NCI-H1105 (cell line): ENCODE measurements at regions not wholly inside any gene's neighbourhood (a gene's known extent, or its start where the extent isn't known, plus 50 kb on each side); places are given as distances from the start of the nearest gene placed in this dataset.
A peak's percentile ranks its signal among the peaks of the same experiment; 100 is the strongest.
"Not testable (repeated sequence)": the region's sequence is repeated elsewhere in the genome, so short reads cannot be mapped to it uniquely, and the experiment has no call there.

Experiments used
- DNase-seq: peaks from one replicate; lab custom pipeline; 2025; lab: John Stamatoyannopoulos, UW

DNA sequence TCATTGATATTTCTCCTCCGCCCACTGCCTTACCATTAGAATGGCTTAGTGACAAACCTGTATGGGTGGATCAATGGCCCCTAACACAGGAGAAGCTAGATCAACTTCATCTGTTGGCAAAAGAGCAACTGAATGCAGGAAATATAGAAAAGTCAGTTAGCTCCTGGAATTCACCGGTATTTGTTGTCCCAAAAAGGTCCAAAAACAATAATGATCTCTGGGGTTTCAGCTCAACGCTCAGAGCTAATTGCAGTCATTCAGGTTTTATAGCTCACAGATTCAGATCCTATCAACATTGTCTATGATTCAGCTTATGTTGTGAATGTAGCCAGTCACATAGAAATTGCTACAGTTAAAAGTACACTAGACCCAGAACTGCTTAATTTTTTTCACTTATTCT, 124.0 kb upstream of the ZCCHC13 start:
- no peak for DNase-seq

DNA sequence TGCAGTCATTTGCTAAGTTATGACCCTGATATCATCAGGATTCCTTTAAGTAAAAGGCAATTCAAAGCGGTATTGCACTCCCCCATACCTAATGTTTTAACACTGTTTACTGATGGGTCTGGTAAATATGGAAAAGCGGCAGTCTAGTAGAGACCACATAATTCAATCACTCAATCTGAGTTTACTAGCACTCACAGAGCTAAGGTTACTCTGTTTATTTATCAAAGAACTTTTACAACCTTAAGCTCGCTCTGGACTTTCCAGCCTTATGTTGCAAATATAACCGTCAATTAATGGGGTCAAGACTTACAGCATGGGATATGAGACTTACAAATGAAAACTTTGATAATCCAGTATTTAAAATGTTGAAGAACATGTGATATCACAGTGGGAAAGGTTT, 124.5 kb upstream of the ZCCHC13 start:
- DNase-seq = no peak

DNA sequence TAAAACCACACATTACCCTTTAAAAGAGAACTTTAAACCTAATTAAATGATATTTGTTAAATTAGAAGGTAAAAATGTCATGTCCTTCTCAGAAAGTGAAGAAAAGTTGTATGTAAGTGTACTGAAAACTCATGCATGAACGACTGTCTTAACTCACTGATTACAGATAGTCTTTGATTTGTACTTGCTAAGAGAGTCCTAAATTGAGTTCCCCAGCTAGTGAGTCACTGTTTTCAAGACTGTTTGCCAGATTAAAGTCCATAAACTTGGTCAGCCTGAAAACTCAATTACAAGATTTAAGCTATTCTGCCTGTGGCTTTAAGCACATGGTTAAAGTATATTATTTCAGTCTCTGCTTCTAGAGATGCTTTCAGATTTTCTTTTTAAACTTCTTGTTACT, 124.9 kb upstream of the ZCCHC13 start:
- no peak for DNase-seq

DNA sequence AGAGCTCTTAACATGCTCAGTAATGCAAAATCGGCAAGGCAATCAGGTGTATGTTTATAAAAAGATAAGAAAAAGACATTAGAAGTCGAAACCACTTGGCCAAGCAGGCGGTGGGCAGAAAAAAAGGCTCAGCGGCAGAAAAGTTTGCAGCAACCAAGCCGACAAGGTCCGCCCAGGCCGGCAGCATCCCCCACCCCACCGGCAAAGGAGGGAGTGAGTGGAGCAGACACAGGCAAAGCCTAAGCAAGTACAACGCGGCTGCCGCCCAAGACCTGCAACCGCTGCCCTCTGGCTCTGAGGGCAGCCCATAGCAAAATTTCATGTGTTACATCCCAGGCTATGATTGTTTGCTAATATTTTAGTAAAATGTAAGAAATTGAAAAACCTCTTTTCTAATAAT, 125.4 kb upstream of the ZCCHC13 start:
- DNase-seq = no peak

DNA sequence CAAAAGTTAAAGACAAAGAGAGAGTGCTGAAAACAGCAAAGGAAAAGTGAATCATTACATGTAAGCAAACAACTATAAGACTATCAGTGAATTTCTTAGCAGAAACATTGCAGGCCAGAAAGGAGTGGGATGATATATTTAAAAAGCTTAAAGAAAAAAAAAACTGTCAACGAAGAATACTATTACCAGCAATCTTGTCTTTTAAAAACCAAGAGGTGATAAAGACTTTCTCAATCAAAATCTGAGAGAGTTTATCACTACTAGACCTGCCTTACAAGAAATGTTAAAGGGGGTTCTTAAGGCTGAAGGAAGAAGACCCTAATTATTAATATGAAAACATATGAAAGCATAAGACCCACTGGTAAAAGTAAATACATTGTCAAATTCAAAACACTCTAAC, 132.5 kb upstream of the ZCCHC13 start:
- no peak for DNase-seq

DNA sequence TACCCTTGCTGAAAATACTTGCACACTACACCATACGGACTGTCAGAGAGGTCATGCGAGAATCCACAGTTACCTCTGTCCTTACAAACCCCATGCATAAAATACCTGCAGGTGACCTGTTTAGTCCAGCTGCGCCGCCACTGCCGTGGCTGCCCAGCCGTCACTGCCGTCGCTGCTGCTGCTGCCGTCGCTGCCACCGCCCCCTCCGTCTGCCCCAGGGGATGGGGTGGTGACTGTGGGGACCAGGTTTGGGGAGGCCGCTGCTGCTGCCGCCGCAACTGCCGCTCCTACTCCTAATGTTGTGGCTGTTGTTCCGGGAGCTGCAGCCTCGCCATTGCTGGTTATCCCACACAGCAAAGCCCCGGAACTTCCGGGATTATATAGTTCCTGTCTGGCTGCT, 141.8 kb upstream of the ZCCHC13 start:
- no peak for DNase-seq

DNA sequence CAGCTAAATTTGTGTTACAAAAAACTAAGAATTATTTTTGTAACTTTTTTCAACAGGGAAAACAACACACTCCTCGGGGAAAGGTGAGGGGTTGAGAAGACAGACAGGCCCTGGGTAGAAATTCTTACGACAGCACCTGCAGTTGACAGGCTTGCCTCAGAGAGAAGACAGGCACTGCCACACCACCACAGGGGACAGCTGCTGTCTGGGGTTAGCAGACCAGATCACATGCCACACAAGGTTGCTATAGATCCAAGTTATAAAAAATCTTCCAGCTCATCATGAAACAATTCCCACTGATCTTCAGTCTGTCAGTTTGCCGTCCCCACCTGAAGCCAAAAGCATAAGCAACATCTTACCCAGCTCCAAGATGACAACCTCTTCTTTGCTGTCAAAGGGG, 143.2 kb upstream of the ZCCHC13 start:
- DNase-seq = no peak

DNA sequence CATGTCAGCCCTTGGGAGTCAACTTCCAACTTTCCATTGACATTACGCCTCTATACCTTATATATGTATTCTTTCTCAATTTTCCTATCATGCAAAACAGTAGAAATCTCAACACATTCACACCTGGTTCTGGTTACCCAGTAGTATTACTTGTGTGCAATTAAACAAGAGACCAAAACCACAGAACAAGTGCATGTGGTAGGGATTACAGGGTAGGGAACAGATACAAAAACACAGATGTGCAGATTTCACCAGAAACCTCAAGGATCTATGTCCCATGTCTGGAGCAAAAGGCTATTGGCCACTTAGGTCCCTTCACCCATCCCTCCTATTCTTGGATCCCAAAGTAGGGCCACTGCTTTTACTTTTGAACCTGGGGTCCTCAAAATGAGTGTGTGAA, 143.6 kb upstream of the ZCCHC13 start:
- no peak for DNase-seq

DNA sequence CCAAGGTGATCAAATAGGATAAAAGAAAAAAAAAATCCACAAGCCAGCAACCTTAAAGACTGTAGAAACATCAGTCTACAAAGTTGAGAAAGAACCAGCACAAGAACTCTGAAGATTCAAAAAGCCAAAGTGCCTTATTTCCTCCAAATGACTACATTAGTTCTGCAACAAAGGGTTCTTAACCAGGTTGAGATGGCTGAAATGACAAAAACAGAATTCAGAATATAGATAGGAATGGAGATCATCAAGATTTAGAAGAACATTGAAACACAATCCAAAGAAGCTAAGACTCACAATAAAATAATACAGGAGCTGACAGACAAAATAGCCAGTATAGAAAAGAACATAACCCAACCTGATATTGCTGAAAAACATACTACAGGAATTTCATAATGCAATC, 156.5 kb upstream of the ZCCHC13 start:
- DNase-seq = no peak

DNA sequence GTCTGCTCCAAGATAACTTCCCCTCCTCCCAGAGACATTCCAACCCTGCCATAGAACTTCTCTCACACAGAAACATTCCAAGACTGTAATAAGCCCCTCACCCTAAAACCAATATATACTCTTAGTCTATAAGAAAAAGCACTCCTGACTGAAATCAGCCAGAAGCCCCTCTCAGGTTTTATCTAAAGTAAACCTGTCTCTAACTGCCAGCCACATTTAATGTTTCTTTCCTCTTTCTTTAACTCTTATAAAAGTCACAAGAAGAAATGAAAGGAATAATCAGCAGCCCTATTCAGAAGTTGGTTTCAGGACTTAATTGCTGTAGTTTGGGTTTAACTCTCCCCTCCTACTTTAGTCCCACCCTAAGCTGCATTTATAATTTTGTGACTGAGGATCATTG, 165.0 kb upstream of the ZCCHC13 start:
- no peak for DNase-seq

DNA sequence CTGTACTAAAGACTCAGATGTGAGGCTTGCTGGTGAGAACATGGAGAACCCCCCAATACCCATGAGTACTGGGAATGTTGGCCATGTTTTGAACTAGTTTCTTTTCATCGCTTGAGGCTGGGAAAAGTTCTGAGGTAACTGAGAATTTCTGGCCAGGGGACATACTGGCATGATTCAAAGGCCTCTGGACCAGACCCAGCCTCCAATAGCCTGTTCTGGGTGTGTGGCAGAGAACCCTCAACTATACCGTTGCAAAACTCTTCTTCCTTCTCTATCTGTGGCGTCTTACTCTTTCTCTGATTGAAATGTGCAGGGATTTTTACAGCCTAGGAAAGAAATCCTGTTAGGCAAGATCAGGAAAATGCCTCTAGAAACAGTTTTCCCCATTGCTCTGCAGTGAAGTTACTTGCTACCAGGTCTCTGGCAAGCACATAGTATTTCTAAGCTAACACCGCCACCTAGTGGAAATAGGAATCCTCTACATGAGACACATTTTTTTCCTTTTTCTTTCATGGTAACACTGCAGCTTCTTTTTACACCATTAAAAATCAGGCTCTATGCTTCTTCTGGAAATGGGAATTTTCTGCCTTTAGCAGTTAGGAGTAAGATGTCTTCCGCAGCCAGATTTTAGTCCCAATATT, 170.7 kb upstream of the ZCCHC13 start:
- DNase-seq = peak; percentile 11

DNA sequence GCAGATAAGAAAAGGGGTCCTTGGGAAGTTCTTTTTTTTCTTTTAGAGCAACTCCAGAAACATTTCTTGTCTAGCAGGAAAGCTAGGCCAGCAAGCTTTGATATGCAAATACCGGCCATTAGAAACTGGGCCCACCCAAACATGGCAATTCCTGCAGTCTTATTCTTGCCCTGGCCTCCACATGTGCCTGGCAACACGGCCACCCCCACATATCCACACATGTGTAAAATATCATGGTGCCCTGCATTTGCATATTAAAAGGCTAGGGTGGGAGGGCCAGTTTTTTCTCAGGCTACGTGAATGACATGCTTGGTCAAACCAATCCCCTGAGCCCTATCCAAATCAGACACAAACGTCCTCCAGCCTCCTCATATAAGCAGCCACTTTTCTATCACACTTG, 171.7 kb upstream of the ZCCHC13 start:
- DNase-seq = no peak

DNA sequence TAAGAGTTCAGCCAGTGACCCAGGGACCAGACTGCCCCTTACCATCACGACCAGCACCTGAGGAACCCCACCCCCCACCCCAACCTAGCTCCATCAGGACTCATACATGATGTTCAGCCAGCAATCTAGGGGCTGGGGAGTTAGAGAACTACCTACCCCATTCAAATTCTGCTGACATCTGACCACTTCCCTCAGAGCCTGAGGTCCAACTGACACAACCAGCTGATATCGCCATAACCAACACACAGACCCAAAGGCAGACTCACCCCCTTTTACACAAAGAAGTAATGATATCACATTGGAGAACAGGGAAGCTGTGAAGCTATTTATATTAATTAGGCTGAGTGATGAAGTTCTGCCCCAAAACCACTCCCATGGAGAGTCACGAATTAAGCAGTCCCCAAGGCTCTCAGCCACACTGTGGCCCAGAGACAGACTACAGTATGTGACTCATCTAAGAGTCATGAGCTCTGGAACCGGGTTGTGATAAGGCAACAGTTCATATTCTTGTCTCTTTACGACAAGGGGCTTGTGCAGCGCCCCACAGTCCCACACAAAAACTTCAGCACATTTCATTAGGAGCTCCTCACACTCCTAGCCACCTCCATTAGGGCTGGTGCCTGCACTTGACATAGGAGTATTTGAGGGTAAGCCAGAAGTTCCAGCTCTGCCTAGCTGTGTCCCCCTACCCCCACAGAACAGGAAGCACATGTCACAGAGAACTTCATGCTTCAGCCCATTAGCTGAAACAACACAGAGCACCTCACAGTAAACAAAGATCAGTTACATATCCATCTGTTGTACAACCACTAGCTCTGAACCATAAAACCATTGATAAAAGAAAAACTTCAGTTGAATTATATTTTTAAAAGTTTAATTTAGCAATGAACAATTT, 184.7 kb upstream of the ZCCHC13 start:
- DNase-seq = no peak

DNA sequence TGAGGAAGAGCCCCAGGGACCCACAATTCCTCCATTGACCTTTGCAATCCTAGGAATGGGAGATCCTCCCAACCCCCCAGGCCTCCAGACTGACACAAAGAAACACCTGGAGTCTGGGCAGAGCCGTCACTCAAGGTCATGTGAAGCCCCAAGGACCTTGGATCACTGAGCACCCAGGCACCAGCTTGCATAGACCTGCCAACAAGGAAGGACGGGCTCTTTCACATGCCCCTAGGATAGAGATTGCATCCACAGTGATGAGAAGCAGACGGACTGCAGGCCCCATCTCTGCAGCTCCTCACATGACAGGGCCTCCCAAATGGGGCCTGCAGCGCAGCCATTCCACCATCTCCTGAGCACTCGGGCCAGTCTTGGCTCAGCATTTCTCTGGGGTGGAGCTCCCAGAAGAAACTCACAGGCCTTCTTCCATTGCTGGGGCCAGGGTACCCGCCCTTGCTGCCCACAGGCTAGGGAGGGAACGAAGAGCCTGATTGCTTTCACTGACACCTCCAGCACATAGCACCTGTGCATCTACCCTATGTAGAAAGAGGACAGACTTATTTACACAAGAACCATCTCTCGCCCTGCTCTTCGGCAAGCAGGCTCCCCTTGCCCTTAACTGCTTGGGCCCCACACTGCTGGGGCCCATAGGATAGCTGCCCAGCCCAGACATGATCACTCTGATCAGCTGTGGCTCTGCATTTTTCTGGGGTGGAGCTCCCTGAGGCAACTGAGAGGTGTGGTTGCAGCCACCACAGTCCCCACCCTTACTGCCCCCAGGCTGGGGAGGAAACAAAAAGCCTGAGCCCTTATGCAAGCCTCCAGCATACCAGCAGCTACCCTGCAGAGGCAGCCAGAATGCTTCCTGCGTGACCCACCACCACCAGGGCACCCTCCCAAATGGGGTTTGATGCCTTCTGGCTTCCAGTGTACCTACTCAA, 185.7 kb upstream of the ZCCHC13 start:
- DNase-seq = no peak

DNA sequence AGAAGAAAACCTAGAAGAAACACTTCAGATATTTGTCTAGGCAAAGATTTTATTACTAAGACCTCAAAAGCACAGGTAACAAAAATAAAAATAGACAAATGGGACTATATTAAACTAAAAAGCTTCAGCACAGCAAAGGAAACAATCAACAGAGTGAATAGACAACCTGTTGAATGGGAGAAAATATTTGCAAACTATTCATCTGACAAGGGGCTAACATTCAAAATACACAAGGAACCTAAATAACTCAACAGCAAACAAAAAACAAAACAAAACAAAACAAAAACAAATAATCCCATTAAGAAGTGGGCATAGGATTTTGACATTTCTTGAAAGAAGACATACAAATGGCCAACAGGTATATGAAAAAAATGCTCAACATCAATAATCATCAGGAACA, 192.7 kb upstream of the ZCCHC13 start:
- DNase-seq = no peak

DNA sequence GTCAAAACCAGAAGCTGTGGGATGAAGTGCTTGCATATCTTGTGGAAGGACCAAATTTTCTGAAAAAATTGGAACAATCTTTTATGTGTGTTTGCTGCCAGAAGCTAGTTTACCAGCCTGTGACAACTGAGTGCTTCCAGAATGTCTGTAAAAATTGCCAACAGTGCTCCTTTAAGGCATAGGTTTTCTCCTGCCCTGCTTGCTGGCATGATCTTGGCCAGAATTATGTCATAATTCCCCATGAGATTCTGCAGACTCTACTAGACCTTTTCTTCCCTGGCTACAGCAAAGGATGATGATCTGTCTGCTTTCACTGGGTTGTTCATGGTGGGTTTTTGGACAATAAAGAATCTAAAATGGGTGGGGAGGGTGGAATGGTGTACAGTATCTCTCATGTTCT, 196.3 kb upstream of the ZCCHC13 start:
- no peak for DNase-seq

DNA sequence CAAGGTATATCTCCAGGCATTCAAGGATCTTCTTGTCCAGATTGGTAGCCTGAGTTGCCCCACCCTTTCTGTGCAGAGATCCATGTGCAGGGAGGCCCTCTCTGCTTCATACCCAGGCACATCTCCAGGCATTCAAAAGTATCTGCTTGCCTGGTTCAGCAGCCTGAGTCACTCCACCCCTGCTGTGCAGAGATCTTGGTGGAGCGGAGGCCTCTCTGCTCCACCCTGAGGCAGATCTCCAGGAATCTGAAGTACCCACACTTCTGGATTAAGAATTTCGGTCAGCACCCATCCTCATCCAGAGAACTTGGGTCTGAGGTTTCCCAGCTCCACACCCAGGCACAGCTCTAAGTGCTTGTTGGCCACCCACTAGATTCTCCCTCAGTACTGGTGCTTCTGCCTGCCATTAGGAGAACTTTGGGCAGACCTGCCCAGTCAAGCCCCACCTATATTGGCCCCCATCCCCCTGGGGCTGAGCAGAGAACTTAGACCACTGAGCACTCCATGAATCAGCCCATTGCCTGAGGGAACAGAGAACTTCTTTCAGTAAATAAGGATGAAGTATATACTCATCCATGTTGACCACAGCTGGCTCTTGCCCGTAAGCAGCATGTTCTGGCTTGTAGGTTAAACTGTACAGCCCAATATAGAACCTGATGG, 199.5 kb upstream of the ZCCHC13 start:
- no peak for DNase-seq

DNA sequence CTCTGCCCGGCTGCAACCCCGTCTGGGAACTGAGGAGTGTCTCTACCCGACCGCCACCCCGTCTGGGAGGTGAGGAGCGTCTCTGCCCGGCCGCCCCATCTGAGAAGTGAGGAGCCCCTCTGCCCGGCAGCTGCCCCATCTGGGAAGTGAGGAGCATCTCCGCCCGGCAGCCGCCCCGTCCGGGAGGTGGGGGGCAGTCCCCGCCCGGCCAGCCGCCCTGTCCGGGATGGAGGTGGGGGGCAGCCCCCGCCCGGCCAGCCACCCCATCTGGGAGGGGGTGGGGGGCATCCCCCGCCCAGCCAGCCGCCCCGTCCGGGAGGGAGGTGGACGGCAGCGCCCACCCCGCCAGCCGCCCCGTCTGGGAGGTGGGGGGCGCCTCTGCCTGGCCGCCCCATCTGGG, 205.6 kb upstream of the ZCCHC13 start:
- not testable (repeated sequence) for DNase-seq

DNA sequence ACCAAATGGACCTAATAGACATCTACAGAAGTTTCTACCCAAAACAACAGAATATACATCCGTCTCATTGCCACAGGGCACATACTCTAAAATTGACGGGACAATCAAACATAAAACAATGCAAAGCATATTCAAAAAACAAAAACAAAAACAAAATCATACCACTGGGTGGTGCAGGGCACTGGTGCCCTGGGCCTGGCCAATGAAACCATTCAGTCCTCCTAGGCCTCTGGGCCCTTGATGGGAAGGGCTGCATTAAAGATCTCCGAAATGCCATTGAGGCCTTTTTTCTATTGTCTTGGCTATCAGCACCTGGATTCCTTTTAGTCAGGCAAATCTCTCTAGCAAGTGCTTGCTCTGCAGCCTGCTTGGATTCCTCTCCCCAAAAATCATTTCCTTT, 213.9 kb upstream of the ZCCHC13 start:
- no peak for DNase-seq

DNA sequence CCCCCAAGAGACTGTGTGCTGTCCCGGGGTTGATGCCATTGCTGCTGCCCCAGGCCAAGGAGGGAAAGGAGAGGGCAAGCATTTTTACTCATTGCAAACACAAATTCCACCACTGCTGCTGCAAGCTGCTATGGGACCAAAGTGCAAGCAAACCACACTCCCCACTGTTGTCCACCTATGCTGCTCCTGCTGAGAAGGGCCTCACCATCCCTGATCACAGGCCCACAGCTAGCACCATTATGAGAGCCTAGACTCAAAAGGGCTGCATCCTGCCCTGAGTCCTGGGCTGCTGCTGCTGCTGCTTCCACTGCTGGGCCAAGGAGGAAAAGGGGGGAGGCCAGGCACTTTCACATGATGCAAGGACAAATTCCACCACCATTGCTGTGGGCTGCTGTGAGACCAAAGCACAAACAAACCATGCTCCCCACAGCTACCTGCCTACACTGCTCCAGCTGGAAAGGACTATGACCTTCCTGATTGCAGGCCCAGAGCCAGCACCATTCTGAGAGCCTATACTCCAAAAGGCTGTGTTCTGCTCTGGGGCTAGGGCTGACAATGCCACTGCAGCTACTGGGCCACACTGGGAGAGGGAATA, 218.2 kb upstream of the ZCCHC13 start:
- DNase-seq = no peak

DNA sequence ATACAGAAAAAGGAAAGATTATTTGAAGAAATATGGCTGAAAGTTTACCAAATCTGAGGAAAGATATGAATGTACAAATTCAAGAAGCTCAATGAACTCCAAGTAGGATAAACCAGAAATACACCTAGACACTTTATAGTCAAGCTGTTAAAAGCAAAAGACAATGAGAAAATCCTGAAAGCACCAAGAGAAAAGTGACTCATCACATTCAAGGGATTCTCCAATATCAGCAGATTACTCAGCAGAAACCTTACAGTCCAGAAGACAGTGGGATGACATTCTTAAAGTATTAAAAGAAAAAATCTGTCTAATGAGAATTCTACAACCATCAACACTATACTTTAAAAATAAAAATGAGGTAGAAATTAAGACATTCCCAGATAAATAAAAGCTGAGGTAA, 223.8 kb upstream of the ZCCHC13 start:
- DNase-seq = no peak
